ENCODE measurements at regions not wholly inside any gene's neighbourhood (a gene's known extent, or its start where the extent isn't known, plus 50 kb on each side); places are given as distances from the start of the nearest gene placed in this dataset.

DNA sequence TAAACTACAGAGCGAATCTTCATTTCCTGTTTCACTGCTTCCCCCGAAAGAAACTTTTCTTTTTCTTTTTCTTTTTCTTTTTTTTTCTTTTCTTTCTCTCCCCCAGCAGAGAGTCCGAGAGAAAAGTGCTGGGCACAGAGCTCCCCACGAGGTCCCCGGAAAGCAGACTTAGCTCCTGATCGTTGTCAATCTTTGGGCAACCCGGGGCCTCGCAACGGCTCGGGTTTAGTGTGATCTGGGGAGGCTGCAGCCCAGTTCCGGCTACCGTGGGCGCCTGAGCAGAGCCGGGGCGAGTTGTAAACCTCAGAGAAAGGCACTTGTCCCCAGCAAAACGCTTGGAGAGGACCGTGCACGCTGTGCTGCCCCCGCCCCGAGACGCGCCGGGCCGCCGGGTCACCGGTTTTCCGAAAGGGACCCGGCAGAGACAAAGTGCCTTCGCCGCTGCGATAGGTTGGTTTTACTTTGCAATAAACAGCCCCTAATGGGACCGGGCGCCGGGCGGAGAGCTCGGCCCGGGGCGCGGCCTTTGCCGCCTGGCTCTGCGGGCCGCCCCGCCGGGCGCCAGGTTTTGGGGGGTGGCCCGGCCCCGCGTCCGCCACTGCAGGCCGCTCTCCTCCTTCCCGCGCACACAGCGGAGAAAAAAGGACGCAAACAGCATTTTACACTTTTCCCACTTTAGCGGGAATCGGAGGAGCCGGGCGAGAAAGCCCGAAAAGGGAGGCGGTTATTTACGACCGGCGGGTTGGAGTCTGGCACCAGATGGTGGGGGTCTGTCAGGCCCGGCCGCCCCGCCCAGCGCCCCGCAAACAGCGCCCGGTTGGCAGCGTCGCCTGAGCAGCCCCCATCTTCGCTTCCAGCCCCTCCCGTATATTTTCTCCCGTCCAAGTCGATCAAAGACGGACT is 136.0 kb downstream of the INSIG2 start:
- no peak for FAIRE-seq

DNA sequence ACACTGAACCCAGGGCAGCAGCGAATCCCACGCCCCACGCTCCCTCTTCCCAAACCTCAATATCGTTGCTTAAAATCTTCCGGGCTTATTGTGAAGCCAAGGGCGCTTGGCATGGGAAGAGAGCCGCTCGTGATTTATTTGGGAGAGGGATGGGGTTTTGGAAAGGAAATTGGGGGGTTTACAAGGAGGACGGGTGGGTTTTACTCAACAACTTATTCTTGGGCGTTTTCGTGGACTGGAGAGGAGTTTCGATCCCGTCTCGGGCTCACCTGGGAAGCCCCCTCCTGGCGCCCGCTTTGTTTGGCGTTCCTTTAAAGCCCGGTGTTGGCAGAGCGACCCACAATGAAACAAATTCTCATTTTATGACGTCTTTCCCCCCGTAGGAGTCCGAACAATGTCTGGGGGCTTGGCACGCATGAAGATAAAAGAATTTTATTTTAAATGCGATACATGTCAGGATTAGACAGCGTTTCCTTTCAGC is 135.3 kb downstream of the INSIG2 start:
- FAIRE-seq: no peak

DNA sequence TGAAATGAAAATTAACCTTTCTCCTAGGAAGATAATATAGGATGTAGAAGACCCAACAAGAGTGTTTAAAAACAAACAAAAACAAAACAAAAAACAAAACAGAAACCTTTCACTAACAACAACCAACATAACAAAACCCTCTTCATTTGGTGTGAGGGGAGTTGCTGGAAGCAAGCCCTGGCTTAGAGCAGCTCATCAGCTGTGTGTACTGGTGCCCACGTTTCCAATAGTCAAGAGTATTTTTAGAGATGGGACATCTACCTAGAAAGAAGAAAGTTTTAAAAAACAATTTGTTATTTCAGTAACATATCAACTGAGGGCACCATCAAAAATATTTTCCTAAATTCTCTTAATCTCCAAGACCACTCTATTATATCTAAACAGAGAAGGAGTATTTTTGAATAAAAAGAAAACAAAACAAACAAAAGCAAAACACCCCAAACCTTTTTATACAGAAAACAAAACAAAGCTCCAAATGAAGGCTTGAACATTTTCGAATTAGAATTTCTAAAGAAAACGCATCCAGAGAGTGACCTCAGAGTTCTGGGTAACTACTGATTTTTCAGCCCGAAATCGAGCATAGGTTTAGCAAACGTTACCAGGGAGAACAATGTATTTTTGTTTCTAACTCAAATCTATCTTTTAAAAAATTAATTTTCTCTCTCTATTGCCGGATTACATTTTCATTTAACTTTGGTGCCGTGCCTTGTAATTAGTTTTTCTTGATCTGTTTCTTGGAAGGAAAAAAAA is 134.6 kb downstream of the INSIG2 start:
- FAIRE-seq: no peak

DNA sequence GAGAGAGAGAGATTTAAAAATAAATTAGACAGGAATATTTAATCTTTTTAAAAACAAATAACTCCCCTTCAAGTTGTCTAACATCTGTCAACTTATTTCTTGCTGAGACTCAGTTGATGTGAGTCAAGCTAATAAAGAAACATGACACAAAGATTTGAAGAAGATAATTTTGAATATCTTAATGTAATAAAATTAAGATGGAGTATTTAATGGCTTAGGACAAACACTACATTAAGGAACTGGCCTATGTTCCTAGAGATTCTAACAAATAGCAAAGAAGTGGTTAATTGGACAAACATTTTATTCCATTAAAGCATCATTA is 134.0 kb downstream of the INSIG2 start:
- FAIRE-seq: no peak

DNA sequence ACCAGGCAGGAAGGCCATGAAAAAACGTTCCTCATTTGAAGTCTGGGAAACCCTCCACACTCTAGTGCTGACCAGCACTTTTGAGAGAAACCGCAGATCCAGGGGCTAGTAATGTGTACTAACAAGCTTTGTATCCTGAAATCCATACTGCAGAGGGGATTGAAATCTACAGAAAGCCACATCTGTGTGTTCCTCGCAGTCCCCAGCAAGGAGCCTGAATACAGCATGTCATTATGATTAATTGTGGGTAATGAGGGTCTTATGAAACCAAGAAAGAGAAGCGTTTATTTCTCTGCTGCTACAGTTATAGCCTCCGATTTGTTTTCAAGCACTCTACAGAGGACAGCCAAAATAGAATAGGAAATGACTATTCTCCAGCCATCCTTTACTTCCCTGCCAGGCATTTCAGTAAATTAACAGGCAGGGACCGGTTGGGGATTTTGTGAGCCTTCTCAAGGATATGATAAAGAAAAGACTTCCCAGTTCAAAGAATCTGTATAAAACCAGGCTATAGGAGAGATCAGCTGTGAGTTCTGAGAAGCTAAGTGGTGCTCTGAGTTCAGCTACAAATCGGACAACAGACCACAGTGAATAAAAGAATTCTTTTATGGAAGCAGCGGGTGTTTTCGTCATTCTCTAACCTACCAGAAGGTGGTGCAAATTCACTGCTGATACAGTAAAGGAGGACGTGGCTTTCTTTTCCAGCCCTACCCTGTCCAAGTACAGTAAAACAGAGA is 133.4 kb downstream of the INSIG2 start:
- peak; percentile 96 for FAIRE-seq

DNA sequence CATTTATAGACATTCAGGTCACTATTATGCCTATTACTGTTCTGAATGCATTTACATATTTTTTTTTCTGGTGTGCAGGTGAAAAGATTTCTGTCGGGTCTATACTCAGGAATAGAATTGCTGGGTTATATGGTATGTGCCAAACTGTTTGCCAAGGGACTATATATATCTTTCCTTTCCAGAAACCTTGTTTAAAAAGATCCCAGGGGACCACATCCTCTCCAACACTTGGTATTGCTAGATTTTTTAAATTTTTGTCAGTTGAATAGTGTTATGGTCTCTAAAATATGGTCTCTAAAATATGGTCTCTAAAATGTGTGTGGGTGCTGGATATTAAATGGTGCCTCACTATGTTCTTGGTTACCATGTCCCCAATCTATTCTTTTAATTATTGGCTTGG is 131.3 kb downstream of the INSIG2 start:
- FAIRE-seq: no peak

DNA sequence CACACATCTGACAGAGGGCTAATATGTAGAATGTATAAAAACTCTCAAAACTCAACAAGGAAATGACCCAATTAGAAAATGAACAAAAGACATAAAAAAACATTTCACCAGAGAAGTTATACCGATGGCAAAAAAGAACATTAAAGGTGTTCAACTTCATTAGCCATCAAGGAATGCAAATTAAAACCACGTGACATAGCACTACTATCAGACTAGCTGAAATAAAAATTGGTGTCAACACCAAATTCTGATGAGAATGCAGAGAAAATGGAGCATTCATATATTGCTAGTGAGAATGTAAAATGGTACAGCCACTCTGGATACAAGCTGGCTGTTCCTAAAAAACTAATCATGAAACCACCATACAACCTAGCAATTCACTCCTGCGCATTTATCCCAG is 128.0 kb downstream of the INSIG2 start:
- FAIRE-seq: no peak

DNA sequence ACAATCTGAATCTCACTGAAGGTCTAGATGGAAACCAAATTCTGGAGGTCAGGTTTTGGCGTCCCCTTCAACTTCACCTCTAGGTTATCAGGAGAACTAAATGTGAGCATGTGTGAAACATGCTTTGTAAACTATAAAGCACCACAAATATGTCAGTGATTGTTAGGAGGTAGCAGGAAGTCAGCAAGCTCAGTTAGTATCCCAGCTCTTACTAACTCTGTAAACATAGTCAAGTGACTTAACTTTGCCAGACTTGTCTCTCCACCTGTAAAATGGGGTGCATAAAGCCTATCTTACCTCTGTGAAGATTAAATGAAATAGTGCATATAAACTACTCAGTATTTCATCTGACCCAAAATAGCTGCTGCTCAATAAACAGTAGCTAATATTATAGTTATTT is 121.5 kb downstream of the INSIG2 start:
- FAIRE-seq: no peak

DNA sequence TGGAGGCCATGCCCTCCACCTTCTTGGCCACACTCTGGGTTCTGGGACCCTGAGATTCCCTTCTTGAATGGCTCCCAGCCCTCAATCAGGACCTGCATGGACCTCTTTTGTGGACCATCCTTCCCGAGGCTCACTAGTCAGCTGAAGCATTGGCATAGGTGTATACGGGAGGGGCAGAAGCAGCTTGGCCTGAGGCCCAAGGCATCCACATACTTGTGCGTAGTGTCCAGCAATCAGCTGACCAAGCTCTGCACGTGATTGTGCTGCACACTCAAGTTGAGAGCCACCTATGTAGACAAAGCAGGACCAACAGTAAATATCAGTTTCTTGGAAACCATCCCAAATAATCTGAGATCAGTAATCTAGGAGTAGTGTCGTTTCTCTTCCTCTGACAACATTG is 119.6 kb downstream of the INSIG2 start:
- no peak for FAIRE-seq

DNA sequence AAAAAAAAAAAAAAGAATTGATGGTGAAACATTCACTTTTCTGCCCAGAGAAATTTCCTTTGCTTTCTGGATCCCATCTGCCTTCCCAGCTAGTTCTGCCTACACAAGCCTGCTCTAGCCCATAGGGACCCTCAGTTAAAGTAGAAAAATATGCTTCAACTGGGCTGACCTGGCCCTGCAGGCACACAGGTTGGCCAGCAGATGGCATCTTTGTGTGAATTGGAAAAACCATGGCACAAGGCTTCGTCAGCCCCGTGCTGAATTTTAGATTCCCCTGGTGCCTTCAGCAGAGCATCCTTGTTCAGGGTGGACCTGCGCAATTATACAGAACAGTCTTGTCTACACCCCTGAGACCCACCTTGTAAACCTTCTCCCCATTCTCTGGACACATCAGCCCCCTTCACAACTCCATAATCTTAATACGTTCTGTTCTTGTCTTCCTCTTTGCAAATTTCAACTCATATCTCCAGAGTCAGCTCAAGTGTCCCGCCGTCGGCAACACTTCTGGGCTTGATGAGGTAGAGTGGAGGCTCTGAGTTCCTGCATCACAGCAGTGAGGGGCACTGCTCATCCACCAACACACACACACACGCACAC is 114.5 kb downstream of the INSIG2 start:
- FAIRE-seq: no peak

DNA sequence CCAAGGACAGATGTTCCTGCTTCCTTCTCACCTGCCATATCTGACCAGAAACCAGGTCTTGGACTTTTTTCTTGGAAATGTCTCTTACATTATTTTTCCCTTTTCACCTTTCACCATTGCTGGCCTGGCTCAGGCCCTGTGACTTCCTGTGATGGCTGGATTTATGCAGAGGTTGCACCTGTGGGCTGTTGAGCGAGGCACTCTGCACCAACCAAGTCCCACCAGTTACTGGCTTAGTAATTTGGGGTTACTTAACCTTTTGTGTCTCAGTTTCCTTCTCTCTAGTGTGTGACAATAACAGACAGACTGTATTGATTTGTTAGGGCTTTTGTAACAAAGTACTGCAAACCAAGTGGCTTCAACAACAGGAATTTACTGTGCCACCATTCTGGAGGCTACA is 110.0 kb downstream of the INSIG2 start:
- FAIRE-seq: no peak

DNA sequence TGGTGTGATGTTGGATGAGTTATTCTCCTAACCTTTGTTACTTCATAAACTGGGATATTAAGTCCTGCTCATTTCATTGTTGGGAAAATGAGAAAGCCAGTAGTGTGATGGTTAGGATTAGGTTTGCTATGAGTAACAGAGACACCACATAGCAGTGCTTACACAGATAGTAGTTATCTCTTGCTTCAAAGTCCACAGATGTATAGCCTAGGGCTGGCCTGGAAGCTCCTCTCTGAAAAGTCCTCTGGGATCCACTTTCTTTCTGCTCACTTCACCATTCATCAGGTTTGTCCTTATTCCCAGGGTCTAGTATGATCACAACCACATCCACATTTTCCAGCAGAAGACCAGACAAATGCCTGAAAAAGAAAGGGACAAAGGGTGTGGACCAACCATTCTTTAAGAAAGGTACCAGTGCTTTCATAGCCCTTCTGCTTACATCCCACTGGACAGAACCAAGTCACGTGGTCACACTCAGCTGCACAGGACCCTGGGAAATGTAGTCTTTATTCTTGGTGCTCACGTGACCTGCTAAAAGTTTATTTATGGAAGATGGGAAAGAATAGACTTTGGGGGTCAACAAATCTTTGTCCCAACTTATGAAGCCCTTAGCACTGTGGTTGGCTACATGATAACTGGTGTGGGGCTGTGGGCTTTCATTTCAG is 108.9 kb downstream of the INSIG2 start:
- FAIRE-seq: no peak

DNA sequence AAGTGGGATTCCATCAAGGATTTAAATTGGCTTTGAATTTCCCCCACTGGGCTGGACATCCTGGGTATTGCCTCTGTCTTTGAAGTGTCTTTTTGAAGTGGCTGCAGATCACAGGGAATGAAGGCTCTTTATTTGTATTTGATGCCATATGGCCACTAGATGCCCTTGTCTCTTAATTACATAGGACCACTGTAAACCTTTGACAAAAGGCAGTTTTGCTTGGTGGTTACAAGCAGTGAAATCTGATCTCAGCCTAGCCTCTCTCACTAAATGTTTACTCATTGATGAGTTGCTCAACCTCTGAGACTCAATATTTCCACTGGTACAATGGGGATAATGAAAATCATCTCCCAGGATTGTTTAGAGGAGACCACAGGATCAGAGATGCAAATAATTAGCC is 102.2 kb downstream of the INSIG2 start:
- FAIRE-seq: no peak

DNA sequence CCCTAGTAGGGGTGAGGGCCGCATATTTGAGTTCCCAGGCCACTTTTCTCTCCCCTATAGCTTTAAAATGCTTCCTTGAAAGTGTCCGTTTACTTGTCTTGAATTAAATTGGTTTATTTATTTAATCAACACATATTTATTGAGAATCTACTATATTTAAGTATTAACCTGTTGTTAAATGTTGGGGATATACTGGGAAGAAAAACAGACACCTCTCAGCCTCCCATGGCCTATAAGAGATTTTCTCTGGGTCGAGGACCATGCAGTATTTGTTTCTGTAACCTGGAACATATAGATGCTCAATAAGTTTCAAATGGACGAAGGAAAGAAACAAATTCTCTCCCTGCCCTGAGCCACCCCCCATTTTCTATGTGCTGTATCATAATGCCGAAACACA is 98.6 kb downstream of the INSIG2 start:
- FAIRE-seq: no peak

DNA sequence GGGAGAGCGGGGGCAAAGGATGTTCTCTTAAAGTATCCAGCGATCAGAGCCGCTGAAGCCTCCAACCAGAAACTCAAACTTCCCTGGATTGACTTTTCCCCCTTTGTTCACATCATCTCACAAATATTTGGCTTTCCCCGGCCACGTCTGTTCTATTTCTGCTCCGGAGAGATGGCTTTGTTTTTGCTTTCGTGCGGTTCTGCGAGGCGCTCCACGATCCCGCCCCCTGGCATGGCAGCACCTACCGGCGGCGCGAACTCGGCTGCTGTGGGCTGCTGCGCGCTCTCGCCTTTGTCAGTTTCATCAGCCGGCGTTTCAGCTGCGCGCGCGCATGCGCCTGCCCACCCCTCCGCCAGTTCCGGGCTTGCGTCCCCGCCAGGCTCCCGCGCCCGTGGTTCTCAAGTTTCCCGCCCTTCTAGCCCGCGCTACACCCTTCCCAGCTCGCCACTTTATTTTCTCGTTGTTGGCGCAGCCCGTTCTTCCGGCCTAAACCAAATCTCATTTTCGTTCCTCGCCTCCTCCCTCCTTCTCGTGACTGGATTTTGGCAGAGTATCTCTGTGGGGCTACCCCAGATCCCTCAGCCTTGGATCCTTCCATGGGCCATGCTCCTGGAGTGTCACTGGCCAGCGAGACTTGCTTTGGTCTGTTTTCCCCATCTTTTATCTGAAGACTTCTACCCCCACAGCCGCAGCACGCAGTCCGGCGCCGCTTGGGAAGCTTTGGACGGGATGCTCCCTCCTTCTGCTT is 98.0 kb downstream of the INSIG2 start:
- no peak for FAIRE-seq

DNA sequence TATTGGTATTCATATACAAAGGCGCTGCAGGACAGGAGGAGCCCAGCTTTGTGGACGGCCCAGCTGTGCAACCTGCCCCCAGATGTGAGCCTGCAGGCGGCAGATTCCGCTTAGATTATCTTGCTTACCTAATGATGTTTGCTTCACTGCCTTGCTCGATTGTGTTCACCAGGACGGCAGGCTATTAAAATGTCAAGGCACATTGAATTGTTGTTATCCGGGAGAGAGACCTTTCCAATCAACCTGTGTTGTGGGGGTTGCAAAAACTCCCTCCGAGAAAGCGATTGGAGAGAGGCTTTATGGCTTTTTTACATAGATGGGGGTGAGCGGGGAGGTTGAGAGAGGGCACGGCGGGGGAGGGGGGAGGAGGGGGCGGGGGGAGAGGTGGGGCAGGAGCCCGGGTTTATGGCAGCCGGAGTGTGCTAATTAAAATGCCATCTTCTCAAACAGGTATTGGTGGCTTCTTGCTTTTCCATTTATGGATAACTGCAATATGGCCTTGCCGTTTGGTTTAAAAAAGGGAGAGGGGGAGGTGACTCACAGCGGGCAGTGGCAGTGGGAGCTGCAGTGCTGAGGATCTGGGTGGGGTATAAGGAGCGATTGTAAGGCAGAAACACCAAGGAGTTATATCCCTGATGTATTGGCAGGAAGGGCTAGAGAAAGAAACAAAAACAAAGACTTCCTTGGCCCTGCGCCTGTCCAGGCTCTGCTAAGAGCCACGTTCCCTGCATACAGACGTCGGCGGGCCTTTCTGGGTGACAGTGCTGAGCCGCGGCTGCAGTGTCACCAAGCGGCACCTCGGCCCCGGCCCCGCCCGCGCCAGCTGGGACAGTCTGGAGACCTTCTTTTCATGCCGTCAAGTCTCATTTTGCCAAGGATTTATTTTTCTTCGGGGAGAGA is 97.2 kb downstream of the INSIG2 start:
- no peak for FAIRE-seq

DNA sequence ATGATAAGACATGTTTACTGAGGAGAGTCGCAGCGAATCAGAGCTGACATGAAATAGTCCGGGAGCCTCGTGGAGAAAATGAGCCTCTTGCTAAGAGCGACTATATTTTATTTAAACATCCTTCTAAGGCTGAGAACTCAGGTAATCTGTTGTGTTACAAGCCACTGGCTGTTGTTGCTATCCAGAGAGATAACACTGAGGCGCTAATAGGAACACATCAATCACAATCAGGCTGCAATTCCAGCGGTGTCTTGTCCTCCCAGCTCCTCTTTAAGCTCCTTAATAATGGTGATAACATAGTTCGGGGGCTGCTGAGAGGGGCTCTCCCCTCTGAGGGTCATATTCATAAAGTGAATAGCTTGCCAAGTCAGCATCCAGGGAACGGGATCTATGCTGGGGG is 95.1 kb downstream of the INSIG2 start:
- FAIRE-seq: no peak

DNA sequence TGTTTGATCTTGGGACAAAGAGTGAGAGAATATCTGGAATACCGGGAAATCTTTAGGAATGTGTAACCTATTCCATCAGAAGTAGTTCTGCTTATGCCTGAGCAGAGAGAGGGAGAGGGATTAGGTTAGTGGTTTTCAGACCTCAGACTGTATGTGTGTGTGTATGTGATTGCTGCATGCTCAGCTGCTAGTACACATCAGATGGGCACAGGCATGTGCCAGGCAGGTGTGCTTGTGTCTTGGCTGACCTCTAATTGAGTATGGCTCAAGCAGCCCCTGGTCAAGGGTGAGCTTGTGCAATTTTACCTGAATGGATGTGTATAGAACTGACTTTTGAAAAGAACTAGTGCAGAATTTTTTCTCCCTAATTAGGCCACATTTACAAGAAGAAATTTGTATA is 91.2 kb downstream of the INSIG2 start:
- no peak for FAIRE-seq

DNA sequence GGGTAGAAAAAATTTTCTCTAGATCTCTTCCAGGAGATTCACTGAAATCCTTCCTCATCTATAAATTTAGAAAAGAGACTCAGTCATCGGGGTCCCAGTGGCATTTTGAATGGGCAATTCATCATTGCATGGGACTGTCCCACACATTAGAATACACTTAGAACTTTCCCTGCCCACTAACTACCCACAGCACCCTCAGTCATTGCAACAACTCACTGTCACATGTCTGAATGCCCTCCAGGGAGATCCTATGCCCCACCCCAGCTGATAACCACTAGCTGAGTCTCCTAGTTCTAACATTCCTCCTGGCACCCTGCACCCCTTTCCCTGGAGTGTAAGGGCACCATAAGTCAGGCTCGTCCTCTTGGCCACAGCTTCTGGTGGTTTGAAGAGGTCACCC is 89.6 kb downstream of the INSIG2 start:
- FAIRE-seq: no peak

DNA sequence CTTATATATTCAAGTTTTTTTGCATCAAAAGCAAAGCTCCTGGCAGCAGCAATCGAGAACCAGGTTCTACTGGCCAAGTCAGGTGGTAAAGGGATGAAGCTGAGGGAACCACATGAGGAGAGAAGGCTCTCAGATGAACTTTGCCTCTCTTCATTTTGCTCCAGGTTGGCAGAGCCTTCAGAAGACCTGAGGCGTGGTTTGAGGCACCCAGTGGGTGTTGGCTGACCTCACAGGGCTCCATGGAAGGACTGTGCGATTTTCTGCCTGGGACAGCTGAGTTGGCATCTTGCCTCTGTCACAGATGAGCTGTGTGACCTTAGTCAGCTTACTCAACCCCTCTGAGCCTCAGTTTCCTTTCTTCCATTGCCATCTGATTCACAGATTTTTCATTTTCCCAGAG is 89.0 kb downstream of the INSIG2 start:
- no peak for FAIRE-seq

DNA sequence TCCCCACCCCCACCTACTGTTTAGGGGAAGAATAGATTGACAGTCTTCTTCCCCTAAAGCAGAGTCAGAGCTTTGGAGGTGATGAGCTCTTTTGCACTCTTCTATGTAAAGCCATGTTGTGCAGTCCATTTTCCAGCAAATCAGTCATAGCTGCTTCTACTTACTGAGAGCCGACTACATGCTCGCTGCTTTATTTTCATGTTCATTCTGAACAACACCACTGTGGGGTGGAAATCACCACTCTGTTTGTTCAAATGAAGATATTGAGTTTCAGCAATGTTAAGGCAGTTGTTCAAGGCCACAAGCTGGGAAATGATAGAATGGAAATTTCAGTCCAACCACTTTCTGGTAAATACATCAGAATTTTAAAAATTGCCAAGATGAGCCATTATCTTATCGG is 88.3 kb downstream of the INSIG2 start:
- FAIRE-seq: no peak

Measured in islet of Langerhans (tissue), 1 donor.